ENCODE measurements at regions not wholly inside any gene's neighbourhood (a gene's known extent, or its start where the extent isn't known, plus 50 kb on each side); places are given as distances from the start of the nearest gene placed in this dataset.

- H3K4me3 ChIP-seq (replicated peaks in 1 of 4; ENCODE audit: control extremely low read depth in 1 of 4, insufficient read depth in 1 of 4, low read depth in 3 of 4, low read length in 4 of 4), result no peak overlapping the region
- H3K4me2 ChIP-seq (ENCODE audit: extremely low read depth, insufficient read depth, low read length), result no peak overlapping the region
- no peaks in the 10 kb centered on the region for H3K27me3 ChIP-seq (ENCODE audit: control insufficient read depth, insufficient read depth, low read length)
- DNase-seq (ENCODE audit: low read depth in 2 of 2), result no peak
- TF ChIP-seq, protein P1, sequence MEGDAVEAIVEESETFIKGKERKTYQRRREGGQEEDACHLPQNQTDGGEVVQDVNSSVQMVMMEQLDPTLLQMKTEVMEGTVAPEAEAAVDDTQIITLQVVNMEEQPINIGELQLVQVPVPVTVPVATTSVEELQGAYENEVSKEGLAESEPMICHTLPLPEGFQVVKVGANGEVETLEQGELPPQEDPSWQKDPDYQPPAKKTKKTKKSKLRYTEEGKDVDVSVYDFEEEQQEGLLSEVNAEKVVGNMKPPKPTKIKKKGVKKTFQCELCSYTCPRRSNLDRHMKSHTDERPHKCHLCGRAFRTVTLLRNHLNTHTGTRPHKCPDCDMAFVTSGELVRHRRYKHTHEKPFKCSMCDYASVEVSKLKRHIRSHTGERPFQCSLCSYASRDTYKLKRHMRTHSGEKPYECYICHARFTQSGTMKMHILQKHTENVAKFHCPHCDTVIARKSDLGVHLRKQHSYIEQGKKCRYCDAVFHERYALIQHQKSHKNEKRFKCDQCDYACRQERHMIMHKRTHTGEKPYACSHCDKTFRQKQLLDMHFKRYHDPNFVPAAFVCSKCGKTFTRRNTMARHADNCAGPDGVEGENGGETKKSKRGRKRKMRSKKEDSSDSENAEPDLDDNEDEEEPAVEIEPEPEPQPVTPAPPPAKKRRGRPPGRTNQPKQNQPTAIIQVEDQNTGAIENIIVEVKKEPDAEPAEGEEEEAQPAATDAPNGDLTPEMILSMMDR (conservative IDR thresholded peaks at IDR 0.05 in 1 of 2, IDR thresholded peaks at IDR 0.05 in 1 of 2; ENCODE audit: low read depth in 1 of 2, low read length in 2 of 2), result no peak
- no peak for TF ChIP-seq EZH2 (IDR thresholded peaks at IDR 0.05; ENCODE audit: low read length, missing control alignments)
- no peaks in the 10 kb centered on the region for H3K36me3 ChIP-seq (ENCODE audit: control insufficient read depth, insufficient read depth, low read length)
- H3K9me3 ChIP-seq (ENCODE audit: control insufficient read depth, insufficient read depth, low read depth, low read length), result no peaks in the 10 kb centered on the region
- H3K4me1 ChIP-seq (ENCODE audit: control insufficient read depth, extremely low read depth, insufficient read depth, low read length), result no peaks in the 10 kb centered on the region
- no peaks in the 10 kb centered on the region for H3K79me2 ChIP-seq (ENCODE audit: control insufficient read depth, insufficient read depth, low read length)
- no peaks in the 10 kb centered on the region for H4K20me1 ChIP-seq (ENCODE audit: control insufficient read depth, extremely low read depth, insufficient read depth, low read length)
- H3K27ac ChIP-seq (ENCODE audit: insufficient read depth, low read length), result no peak overlapping the region
- H2AFZ ChIP-seq (ENCODE audit: low read length), result no peak overlapping the region
- no peak overlapping the region for H3K9ac ChIP-seq (ENCODE audit: insufficient read depth, low read length)
Observed at GRCh38 chr13:54445865-54446264, 1417.3 kb downstream of the OLFM4 start.

DNA sequence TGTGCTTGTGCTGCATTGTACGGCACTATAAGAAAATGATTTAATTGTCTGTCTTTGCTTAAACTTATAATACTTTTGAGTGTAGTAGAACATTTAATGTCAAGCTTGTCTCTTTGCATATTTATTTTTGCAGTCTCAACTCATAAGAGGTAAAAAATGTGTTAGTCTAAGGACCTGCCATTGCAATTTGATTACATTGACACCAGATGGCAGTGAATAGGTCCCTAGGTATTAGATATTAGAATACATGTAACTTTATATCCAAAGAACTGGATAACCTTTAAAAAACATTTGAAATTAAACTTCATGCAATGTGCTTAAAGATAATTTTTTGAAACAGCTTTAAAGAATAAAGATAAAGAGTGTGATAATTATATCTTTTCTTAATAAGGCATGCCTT is 1421.3 kb downstream of the OLFM4 start:
- Histone ChIP-seq H3K4me2 (ENCODE audit: extremely low read depth, insufficient read depth, low read length) (no peak overlapping the region), H2AFZ (ENCODE audit: low read length) (no peak overlapping the region), H3K4me3 (replicated peaks in 1 of 4; ENCODE audit: control extremely low read depth in 1 of 4, insufficient read depth in 1 of 4, low read depth in 3 of 4, low read length in 4 of 4) (no peak overlapping the region), H4K20me1 (ENCODE audit: control insufficient read depth, extremely low read depth, insufficient read depth, low read length) (no peaks in the 10 kb centered on the region), H3K27ac (ENCODE audit: insufficient read depth, low read length) (no peak overlapping the region), H3K9me3 (ENCODE audit: control insufficient read depth, insufficient read depth, low read depth, low read length) (no peaks in the 10 kb centered on the region), H3K36me3 (ENCODE audit: control insufficient read depth, insufficient read depth, low read length) (no peaks in the 10 kb centered on the region), H3K9ac (ENCODE audit: insufficient read depth, low read length) (no peak overlapping the region), H3K4me1 (ENCODE audit: control insufficient read depth, extremely low read depth, insufficient read depth, low read length) (no peaks in the 10 kb centered on the region), H3K27me3 (ENCODE audit: control insufficient read depth, insufficient read depth, low read length) (no peaks in the 10 kb centered on the region), H3K79me2 (ENCODE audit: control insufficient read depth, insufficient read depth, low read length) (no peaks in the 10 kb centered on the region)
- DNase-seq (ENCODE audit: low read depth in 2 of 2), result no peak
- TF ChIP-seq, protein P1 (conservative IDR thresholded peaks at IDR 0.05 in 1 of 2, IDR thresholded peaks at IDR 0.05 in 1 of 2; ENCODE audit: low read depth in 1 of 2, low read length in 2 of 2), result no peak
- TF ChIP-seq EZH2 (IDR thresholded peaks at IDR 0.05; ENCODE audit: low read length, missing control alignments), result no peak

GRCh38 chr13:54484166-54484565 is 1455.6 kb downstream of the OLFM4 start:
- Histone ChIP-seq H3K27me3 (ENCODE audit: control insufficient read depth, insufficient read depth, low read length) (no peaks in the 10 kb centered on the region), H3K9ac (ENCODE audit: insufficient read depth, low read length) (no peak overlapping the region), H3K9me3 (ENCODE audit: control insufficient read depth, insufficient read depth, low read depth, low read length) (no peaks in the 10 kb centered on the region), H3K79me2 (ENCODE audit: control insufficient read depth, insufficient read depth, low read length) (no peaks in the 10 kb centered on the region), H3K27ac (ENCODE audit: insufficient read depth, low read length) (no peak overlapping the region), H4K20me1 (ENCODE audit: control insufficient read depth, extremely low read depth, insufficient read depth, low read length) (no peaks in the 10 kb centered on the region), H2AFZ (ENCODE audit: low read length) (no peak overlapping the region), H3K4me3 (replicated peaks in 1 of 4; ENCODE audit: control extremely low read depth in 1 of 4, insufficient read depth in 1 of 4, low read depth in 3 of 4, low read length in 4 of 4) (no peak overlapping the region), H3K4me2 (ENCODE audit: extremely low read depth, insufficient read depth, low read length) (no peak overlapping the region), H3K36me3 (ENCODE audit: control insufficient read depth, insufficient read depth, low read length) (no peaks in the 10 kb centered on the region), H3K4me1 (ENCODE audit: control insufficient read depth, extremely low read depth, insufficient read depth, low read length) (no peaks in the 10 kb centered on the region)
- no peak for DNase-seq (ENCODE audit: low read depth in 2 of 2)
- TF ChIP-seq EZH2 (IDR thresholded peaks at IDR 0.05; ENCODE audit: low read length, missing control alignments), result no peak
- TF ChIP-seq, protein P1 (conservative IDR thresholded peaks at IDR 0.05 in 1 of 2, IDR thresholded peaks at IDR 0.05 in 1 of 2; ENCODE audit: low read depth in 1 of 2, low read length in 2 of 2), result no peak
